ENCODE measurements at regions not wholly inside any gene's neighbourhood (a gene's known extent, or its start where the extent isn't known, plus 50 kb on each side); places are given as distances from the start of the nearest gene placed in this dataset.

- TF ChIP-seq CTCF (IDR thresholded peaks at IDR 0.05; ENCODE audit: insufficient read depth, low read length) = no peak
- TF ChIP-seq POLR2AphosphoS5 (IDR thresholded peaks at IDR 0.05; ENCODE audit: low read depth) = no peak
- no peak for TF ChIP-seq SPI1 (IDR thresholded peaks at IDR 0.05; ENCODE audit: borderline replicate concordance, low read depth)
- TF ChIP-seq, protein P1, sequence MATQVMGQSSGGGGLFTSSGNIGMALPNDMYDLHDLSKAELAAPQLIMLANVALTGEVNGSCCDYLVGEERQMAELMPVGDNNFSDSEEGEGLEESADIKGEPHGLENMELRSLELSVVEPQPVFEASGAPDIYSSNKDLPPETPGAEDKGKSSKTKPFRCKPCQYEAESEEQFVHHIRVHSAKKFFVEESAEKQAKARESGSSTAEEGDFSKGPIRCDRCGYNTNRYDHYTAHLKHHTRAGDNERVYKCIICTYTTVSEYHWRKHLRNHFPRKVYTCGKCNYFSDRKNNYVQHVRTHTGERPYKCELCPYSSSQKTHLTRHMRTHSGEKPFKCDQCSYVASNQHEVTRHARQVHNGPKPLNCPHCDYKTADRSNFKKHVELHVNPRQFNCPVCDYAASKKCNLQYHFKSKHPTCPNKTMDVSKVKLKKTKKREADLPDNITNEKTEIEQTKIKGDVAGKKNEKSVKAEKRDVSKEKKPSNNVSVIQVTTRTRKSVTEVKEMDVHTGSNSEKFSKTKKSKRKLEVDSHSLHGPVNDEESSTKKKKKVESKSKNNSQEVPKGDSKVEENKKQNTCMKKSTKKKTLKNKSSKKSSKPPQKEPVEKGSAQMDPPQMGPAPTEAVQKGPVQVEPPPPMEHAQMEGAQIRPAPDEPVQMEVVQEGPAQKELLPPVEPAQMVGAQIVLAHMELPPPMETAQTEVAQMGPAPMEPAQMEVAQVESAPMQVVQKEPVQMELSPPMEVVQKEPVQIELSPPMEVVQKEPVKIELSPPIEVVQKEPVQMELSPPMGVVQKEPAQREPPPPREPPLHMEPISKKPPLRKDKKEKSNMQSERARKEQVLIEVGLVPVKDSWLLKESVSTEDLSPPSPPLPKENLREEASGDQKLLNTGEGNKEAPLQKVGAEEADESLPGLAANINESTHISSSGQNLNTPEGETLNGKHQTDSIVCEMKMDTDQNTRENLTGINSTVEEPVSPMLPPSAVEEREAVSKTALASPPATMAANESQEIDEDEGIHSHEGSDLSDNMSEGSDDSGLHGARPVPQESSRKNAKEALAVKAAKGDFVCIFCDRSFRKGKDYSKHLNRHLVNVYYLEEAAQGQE (IDR thresholded peaks at IDR 0.05; ENCODE audit: insufficient replicate concordance, low read depth) = no peak
Measured at GRCh38 chr14:99026471-99026870, 245.5 kb downstream of the BCL11B start.
